GM12891 (cell line): ENCODE measurements at regions not wholly inside any gene's neighbourhood (a gene's known extent, or its start where the extent isn't known, plus 50 kb on each side); places are given as distances from the start of the nearest gene placed in this dataset.

Experiments
- POLR2A ChIP-seq: IDR thresholded peaks from 2 replicates; pipeline ENCODE4 v1.6.1; 2011; ENCODE audit warnings: low read depth, low read length, control low read depth
- POLR2AphosphoS5 ChIP-seq: IDR thresholded peaks from 2 replicates; pipeline ENCODE4 v1.6.1; 2011; ENCODE audit warnings: low read depth, low read length, control low read depth
- SPI1 ChIP-seq: IDR thresholded peaks from 2 replicates; pipeline ENCODE4 v1.6.1; 2011; ENCODE audit warnings: low read depth, low read length, control low read depth

- TF ChIP-seq POLR2AphosphoS5 = no peak
- no peak for TF ChIP-seq POLR2A
- TF ChIP-seq SPI1 = no peak
These were observed 302.9 kb upstream of the TBX3 start for GRCh38 chr12:114986849-114987248.
